ENCODE measurements at regions not wholly inside any gene's neighbourhood (a gene's known extent, or its start where the extent isn't known, plus 50 kb on each side); places are given as distances from the start of the nearest gene placed in this dataset.

- TF ChIP-seq ZNF609 (CRISPR knock-in tag; IDR thresholded peaks at IDR 0.05; ENCODE audit: borderline replicate concordance): peak; percentile 82
- no peak for TF ChIP-seq ZFYVE20 (CRISPR knock-in tag; IDR thresholded peaks at IDR 0.05; ENCODE audit: borderline replicate concordance, low read depth)
- TF ChIP-seq SKIL (CRISPR knock-in tag; IDR thresholded peaks at IDR 0.05; ENCODE audit: borderline replicate concordance): peak; percentile 92
- TF ChIP-seq FOXK1 (CRISPR knock-in tag; IDR thresholded peaks at IDR 0.05; ENCODE audit: borderline replicate concordance, low read depth): peak; percentile 94
- TF ChIP-seq FOSL2 (CRISPR knock-in tag; IDR thresholded peaks at IDR 0.05): no peak; the same call in 1 of the 2 replicates
- TF ChIP-seq ZBED4 (CRISPR knock-in tag; IDR thresholded peaks at IDR 0.05; ENCODE audit: borderline replicate concordance): 0 out of 2 replicates have a peak, but pooled peaks have one; percentile 63
- no peak for TF ChIP-seq ZNF33A (CRISPR knock-in tag; IDR thresholded peaks at IDR 0.05; ENCODE audit: borderline replicate concordance)
- no peak for TF ChIP-seq ZNF543 (CRISPR knock-in tag; IDR thresholded peaks at IDR 0.05)
- no peak for TF ChIP-seq FOXC1 (CRISPR knock-in tag; IDR thresholded peaks at IDR 0.05; ENCODE audit: borderline replicate concordance)
- TF ChIP-seq GFI1 (CRISPR knock-in tag; IDR thresholded peaks at IDR 0.05; ENCODE audit: borderline replicate concordance): peak; percentile 85
- peak; percentile 75; the same call in 1 of the 2 replicates for TF ChIP-seq TFE3 (CRISPR knock-in tag; IDR thresholded peaks at IDR 0.05)
Observed at GRCh38 chr14:37791384-37792036, 196.1 kb downstream of the TTC6 start (continued).
